NB4 (cell line): ENCODE measurements at regions not wholly inside any gene's neighbourhood (a gene's known extent, or its start where the extent isn't known, plus 50 kb on each side); places are given as distances from the start of the nearest gene placed in this dataset.

Experiments
- CTCF ChIP-seq: IDR thresholded peaks from one replicate; pipeline ENCODE4 v1.5.1; 2012; ENCODE audit warnings: low read depth, low read length
- POLR2A ChIP-seq: IDR thresholded peaks from 2 replicates; pipeline ENCODE4 v1.6.1; 2011; ENCODE audit warnings: mild to moderate bottlenecking; ENCODE audit not compliant: insufficient read length; ENCODE audit errors: extremely low read depth
- TF ChIP-seq, protein P1 (sequence below): IDR thresholded peaks from 2 replicates; pipeline ENCODE4 v1.6.1; 2011; ENCODE audit warnings: low read depth, low read length

GRCh38 chr10:10492420-10492819, 525.3 kb upstream of the CELF2 start:
- TF ChIP-seq, protein P1, sequence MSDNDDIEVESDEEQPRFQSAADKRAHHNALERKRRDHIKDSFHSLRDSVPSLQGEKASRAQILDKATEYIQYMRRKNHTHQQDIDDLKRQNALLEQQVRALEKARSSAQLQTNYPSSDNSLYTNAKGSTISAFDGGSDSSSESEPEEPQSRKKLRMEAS = no peak
- no peak for TF ChIP-seq CTCF
- no peak for TF ChIP-seq POLR2A
